Smooth muscle cell (in vitro differentiated cells): ENCODE measurements at regions not wholly inside any gene's neighbourhood (a gene's known extent, or its start where the extent isn't known, plus 50 kb on each side); places are given as distances from the start of the nearest gene placed in this dataset.

Experiments
- DNase-seq: peaks from one replicate; lab custom pipeline; 2025; ENCODE audit not compliant: unreplicated experiment; lab: John Stamatoyannopoulos, UW
- H2AFZ ChIP-seq: fragments of 200-600 bp; sonication (generic); 2 replicates; pipeline ENCODE4 v1.6.0; 2016; ENCODE audit warnings: antibody characterized with exemption, low read depth, mild to moderate bottlenecking
- H3F3A ChIP-seq: fragments of 200-600 bp; sonication (generic); 2 replicates; pipeline ENCODE4 v1.6.0; 2017; ENCODE audit warnings: antibody characterized with exemption, low read depth
- H3K27ac ChIP-seq: fragments of 200-600 bp; sonication (generic); 2 replicates; pipeline ENCODE4 v1.5.1; 2016; ENCODE audit warnings: low read depth, mild to moderate bottlenecking
- H3K27me3 ChIP-seq: fragments of 200-600 bp; sonication (generic); 2 replicates; pipeline ENCODE4 v1.6.1; 2016; ENCODE audit warnings: low read depth, mild to moderate bottlenecking
- H3K36me3 ChIP-seq: fragments of 200-600 bp; sonication (generic); 2 replicates; pipeline ENCODE4 v1.5.1; 2016; ENCODE audit warnings: low read depth
- H3K4me1 ChIP-seq: fragments of 200-600 bp; sonication (generic); 2 replicates; pipeline ENCODE4 v1.5.1; 2016; ENCODE audit warnings: low read depth
- H3K4me2 ChIP-seq: fragments of 200-600 bp; sonication (generic); 2 replicates; pipeline ENCODE4 v1.6.0; 2016; ENCODE audit warnings: mild to moderate bottlenecking
- H3K4me3 ChIP-seq: fragments of 200-600 bp; sonication (generic); 2 replicates; pipeline ENCODE4 v1.5.1; 2016; ENCODE audit warnings: mild to moderate bottlenecking
- H3K79me2 ChIP-seq: fragments of 200-600 bp; sonication (generic); 2 replicates; pipeline ENCODE4 v1.6.0; 2016; ENCODE audit warnings: low read depth, mild to moderate bottlenecking
- H3K9ac ChIP-seq: fragments of 200-600 bp; sonication (generic); 2 replicates; pipeline ENCODE4 v1.6.0; 2016; ENCODE audit warnings: low read depth
- H3K9me3 ChIP-seq: fragments of 200-600 bp; sonication (generic); replicated peaks from 2 replicates; pipeline ENCODE4 v1.5.1; 2016; ENCODE audit warnings: low read depth
- H4K20me1 ChIP-seq: fragments of 200-600 bp; sonication (generic); 2 replicates; pipeline ENCODE4 v1.6.0; 2016; ENCODE audit warnings: low read depth
- WGBS: methylation state at CpG from one replicate; pipeline ENCODE4 v1.1.7; 2016; ENCODE audit warnings: low lambda C conversion rate; 5-methylcytosine and 5-hydroxymethylcytosine counted together
- TF ChIP-seq, protein P1 (sequence below): fragments of 200-600 bp; sonication (generic); IDR thresholded peaks from 2 replicates; pipeline ENCODE4 v1.5.1; 2017; ENCODE audit warnings: borderline replicate concordance, mild to moderate bottlenecking, antibody characterized with exemption; ENCODE audit not compliant: insufficient read depth, poor library complexity, severe bottlenecking

DNA sequence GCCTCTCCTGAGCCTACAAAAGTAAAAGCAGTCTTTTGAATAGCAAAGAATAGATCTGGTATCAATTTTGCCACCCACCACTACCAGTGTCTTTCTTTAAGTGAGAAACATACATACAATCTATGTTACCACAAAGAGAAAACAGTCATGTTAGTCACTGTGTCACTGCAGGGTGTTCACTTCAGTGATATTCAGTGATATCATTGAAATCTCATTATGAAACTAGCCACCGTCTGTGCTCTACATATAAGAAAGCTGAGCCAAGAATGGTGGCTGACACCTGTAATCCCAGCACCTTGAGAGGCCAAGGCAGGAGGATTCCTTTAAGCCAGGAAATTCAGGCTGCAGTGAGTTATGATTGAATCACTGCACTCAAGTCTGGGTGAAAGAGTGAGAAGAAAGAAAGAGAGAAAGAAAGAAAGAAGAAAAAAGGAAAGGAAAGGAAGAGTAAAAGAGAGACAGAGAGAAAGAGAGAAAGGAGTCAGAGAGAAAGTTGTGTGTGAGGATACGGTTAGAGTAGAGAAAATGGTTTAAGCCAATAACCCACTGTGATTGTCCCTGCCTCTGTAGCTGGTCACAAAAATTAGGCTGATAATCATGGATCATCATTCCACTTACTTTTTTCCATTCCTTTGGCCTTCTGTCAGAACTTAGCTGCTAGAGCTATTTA lies 847.1 kb downstream of the FAM181B start:
- no peaks in the 10 kb centered on the region for H3K9me3 ChIP-seq
- no peak overlapping the region for H3K27ac ChIP-seq
- H3K36me3 ChIP-seq = no peaks in the 10 kb centered on the region
- TF ChIP-seq, protein P1, sequence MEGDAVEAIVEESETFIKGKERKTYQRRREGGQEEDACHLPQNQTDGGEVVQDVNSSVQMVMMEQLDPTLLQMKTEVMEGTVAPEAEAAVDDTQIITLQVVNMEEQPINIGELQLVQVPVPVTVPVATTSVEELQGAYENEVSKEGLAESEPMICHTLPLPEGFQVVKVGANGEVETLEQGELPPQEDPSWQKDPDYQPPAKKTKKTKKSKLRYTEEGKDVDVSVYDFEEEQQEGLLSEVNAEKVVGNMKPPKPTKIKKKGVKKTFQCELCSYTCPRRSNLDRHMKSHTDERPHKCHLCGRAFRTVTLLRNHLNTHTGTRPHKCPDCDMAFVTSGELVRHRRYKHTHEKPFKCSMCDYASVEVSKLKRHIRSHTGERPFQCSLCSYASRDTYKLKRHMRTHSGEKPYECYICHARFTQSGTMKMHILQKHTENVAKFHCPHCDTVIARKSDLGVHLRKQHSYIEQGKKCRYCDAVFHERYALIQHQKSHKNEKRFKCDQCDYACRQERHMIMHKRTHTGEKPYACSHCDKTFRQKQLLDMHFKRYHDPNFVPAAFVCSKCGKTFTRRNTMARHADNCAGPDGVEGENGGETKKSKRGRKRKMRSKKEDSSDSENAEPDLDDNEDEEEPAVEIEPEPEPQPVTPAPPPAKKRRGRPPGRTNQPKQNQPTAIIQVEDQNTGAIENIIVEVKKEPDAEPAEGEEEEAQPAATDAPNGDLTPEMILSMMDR = no peak
- no peak overlapping the region for H3K4me3 ChIP-seq
- no peaks in the 10 kb centered on the region for H3K79me2 ChIP-seq
- no peak overlapping the region for H2AFZ ChIP-seq
- no peaks in the 10 kb centered on the region for H4K20me1 ChIP-seq
- H3F3A ChIP-seq = no peaks in the 10 kb centered on the region
- no peak for DNase-seq
- peaks cover 5% of the 10 kb centered on the region for H3K27me3 ChIP-seq
- no peak overlapping the region for H3K9ac ChIP-seq
- H3K4me2 ChIP-seq = no peak overlapping the region
- no peaks in the 10 kb centered on the region for H3K4me1 ChIP-seq
- WGBS = 92% methylated on average over 2 of the region's 2 CpGs

DNA sequence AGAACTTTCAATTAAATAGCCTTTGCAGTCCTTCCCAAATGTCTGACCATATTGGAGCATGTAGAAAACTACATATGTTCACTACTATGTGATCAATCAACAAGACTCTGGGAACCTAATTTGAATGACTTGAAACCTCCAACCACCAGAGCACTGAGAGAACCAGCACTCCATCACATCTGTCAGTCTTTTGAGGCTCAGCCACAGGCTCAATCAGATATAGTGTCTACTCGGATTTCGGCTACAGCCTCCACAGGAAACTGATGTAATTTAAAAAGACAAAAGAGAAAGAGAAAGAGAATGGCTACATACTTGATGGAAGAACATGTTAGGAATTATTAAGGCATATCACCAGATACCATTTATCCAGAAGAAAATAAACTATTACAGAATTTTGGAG lies 859.0 kb downstream of the FAM181B start:
- no peak for DNase-seq
- no peaks in the 10 kb centered on the region for H3F3A ChIP-seq
- TF ChIP-seq, protein P1 = no peak

DNA sequence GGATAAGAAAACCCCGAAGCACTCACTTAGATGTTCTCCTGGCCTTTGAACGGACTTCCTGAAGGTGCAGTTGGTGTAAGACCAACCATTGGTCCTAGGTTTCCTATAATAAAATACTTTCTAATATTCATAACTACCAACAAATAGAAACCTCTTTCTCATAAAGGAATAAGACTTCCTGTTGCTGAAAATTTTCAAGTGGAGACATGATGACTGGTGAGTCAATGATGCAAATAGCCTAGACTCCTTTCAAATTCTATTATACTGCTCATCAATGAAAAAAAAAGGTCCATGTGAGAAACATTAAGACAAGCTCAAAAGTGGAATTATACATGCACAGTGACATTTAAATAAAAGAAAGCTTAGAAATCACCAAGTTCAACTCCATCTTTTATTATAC lies 862.8 kb downstream of the FAM181B start:
- no peaks in the 10 kb centered on the region for H3K9me3 ChIP-seq
- no peaks in the 10 kb centered on the region for H3K4me1 ChIP-seq
- H3K79me2 ChIP-seq = no peaks in the 10 kb centered on the region
- no peaks in the 10 kb centered on the region for H4K20me1 ChIP-seq
- H3K27ac ChIP-seq = no peak overlapping the region
- no peaks in the 10 kb centered on the region for H3F3A ChIP-seq
- no peak for DNase-seq
- no peak overlapping the region for H3K4me3 ChIP-seq
- H3K4me2 ChIP-seq = no peak overlapping the region
- WGBS = 65% methylated on average over 2 of the region's 2 CpGs
- no peaks in the 10 kb centered on the region for H3K27me3 ChIP-seq
- no peak overlapping the region for H3K9ac ChIP-seq
- H2AFZ ChIP-seq = no peak overlapping the region
- no peaks in the 10 kb centered on the region for H3K36me3 ChIP-seq
- TF ChIP-seq, protein P1 = no peak

More for the DNA sequence above, 859.0 kb downstream of the FAM181B start:
- Histone ChIP-seq H4K20me1 (no peaks in the 10 kb centered on the region), H3K79me2 (no peaks in the 10 kb centered on the region), H3K4me2 (no peak overlapping the region), H3K9me3 (no peaks in the 10 kb centered on the region), H3K27me3 (no peaks in the 10 kb centered on the region), H2AFZ (no peak overlapping the region), H3K36me3 (no peaks in the 10 kb centered on the region), H3K4me3 (no peak overlapping the region), H3K4me1 (no peaks in the 10 kb centered on the region), H3K27ac (no peak overlapping the region), H3K9ac (no peak overlapping the region)
- WGBS = 69% methylated on average over 2 of the region's 2 CpGs

DNA sequence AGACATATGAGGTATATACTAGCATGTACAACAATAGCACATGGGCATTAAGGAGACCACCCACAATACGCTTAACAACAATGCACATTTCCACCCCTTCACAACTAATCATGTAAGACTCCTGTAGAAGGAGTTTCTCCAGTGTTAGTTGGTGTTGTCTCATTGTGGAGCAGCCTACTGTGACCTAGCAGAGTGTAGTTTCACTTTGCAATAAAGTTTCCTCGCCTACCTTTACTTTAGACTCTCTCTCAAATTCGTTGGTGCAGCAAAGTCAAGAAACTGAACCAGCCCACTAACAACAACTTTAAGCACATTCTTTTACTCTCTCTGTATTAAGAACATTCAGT lies 863.6 kb downstream of the FAM181B start:
- no peaks in the 10 kb centered on the region for H3K27me3 ChIP-seq
- no peak for DNase-seq
- TF ChIP-seq, protein P1 = no peak
- no peak overlapping the region for H3K27ac ChIP-seq
- no peaks in the 10 kb centered on the region for H3K36me3 ChIP-seq
- no peaks in the 10 kb centered on the region for H3K9me3 ChIP-seq
- no peak overlapping the region for H2AFZ ChIP-seq
- H3F3A ChIP-seq = no peaks in the 10 kb centered on the region
- WGBS = 43% methylated on average over 3 of the region's 3 CpGs
- H3K4me3 ChIP-seq = no peak overlapping the region
- no peak overlapping the region for H3K4me2 ChIP-seq
- no peak overlapping the region for H3K9ac ChIP-seq
- H4K20me1 ChIP-seq = no peaks in the 10 kb centered on the region
- H3K79me2 ChIP-seq = no peaks in the 10 kb centered on the region
- H3K4me1 ChIP-seq = no peaks in the 10 kb centered on the region
